ENCODE measurements at regions not wholly inside any gene's neighbourhood (a gene's known extent, or its start where the extent isn't known, plus 50 kb on each side); places are given as distances from the start of the nearest gene placed in this dataset.
A peak's percentile ranks its signal among the peaks of the same experiment; 100 is the strongest.

GRCh38 chr5:160479220-160479619, 57.6 kb downstream of the PTTG1 start:
- Histone ChIP-seq H3K9me3 (ENCODE audit: low read depth, low read length) (no peaks in the 10 kb centered on the region), H3K4me2 (ENCODE audit: insufficient read depth, low read length) (no peak overlapping the region), H3K4me3 (ENCODE audit: insufficient read depth, low read length) (no peak overlapping the region), H3K27me3 (ENCODE audit: insufficient read depth, low read length) (no peaks in the 10 kb centered on the region), H3K4me1 (ENCODE audit: insufficient read depth, low read length) (peaks cover 15% of the 10 kb centered on the region), H3K27ac (ENCODE audit: low read depth, low read length) (peak overlapping the region; percentile 50), H4K20me1 (ENCODE audit: insufficient read depth, low read length) (no peaks in the 10 kb centered on the region), H2AFZ (ENCODE audit: low read length) (peak overlapping the region; percentile 30), H3K79me2 (ENCODE audit: insufficient read depth, low read length) (no peaks in the 10 kb centered on the region), H3K36me3 (ENCODE audit: insufficient read depth, low read length) (no peaks in the 10 kb centered on the region)
- no peak for TF ChIP-seq CTCF (IDR thresholded peaks at IDR 0.05; ENCODE audit: extremely low read depth, low read depth, low read length)
- DNase-seq (ENCODE audit: insufficient read length, low spot score, missing footprints), result no peak

- Histone ChIP-seq H3K79me2 (ENCODE audit: insufficient read depth, low read length) (no peaks in the 10 kb centered on the region), H3K4me1 (ENCODE audit: insufficient read depth, low read length) (peaks cover 15% of the 10 kb centered on the region), H3K27ac (ENCODE audit: low read depth, low read length) (peak overlapping the region; percentile 50), H3K36me3 (ENCODE audit: insufficient read depth, low read length) (no peaks in the 10 kb centered on the region), H4K20me1 (ENCODE audit: insufficient read depth, low read length) (no peaks in the 10 kb centered on the region), H3K27me3 (ENCODE audit: insufficient read depth, low read length) (no peaks in the 10 kb centered on the region), H3K4me3 (ENCODE audit: insufficient read depth, low read length) (peak overlapping the region; percentile 15), H3K9me3 (ENCODE audit: low read depth, low read length) (no peaks in the 10 kb centered on the region), H2AFZ (ENCODE audit: low read length) (peak overlapping the region; percentile 57), H3K4me2 (ENCODE audit: insufficient read depth, low read length) (peak overlapping the region; percentile 61)
- TF ChIP-seq CTCF (IDR thresholded peaks at IDR 0.05; ENCODE audit: extremely low read depth, low read depth, low read length), result no peak
- peak; percentile 53 for DNase-seq (ENCODE audit: insufficient read length, low spot score, missing footprints)
Measured at GRCh38 chr5:160479926-160480325, 58.3 kb downstream of the PTTG1 start.

- Histone ChIP-seq H3K4me3 (ENCODE audit: insufficient read depth, low read length) (no peak overlapping the region), H2AFZ (ENCODE audit: low read length) (peak overlapping the region; percentile 57), H4K20me1 (ENCODE audit: insufficient read depth, low read length) (no peaks in the 10 kb centered on the region), H3K9me3 (ENCODE audit: low read depth, low read length) (no peaks in the 10 kb centered on the region), H3K4me2 (ENCODE audit: insufficient read depth, low read length) (peak overlapping the region; percentile 61), H3K4me1 (ENCODE audit: insufficient read depth, low read length) (peaks cover 15% of the 10 kb centered on the region), H3K27ac (ENCODE audit: low read depth, low read length) (no peak overlapping the region), H3K27me3 (ENCODE audit: insufficient read depth, low read length) (no peaks in the 10 kb centered on the region), H3K36me3 (ENCODE audit: insufficient read depth, low read length) (no peaks in the 10 kb centered on the region), H3K79me2 (ENCODE audit: insufficient read depth, low read length) (no peaks in the 10 kb centered on the region)
- DNase-seq (ENCODE audit: insufficient read length, low spot score, missing footprints), result no peak
- TF ChIP-seq CTCF (IDR thresholded peaks at IDR 0.05; ENCODE audit: extremely low read depth, low read depth, low read length), result no peak
Measured at GRCh38 chr5:160480652-160481051, 59.0 kb downstream of the PTTG1 start.

- Histone ChIP-seq H3K79me2 (ENCODE audit: insufficient read depth, low read length) (no peaks in the 10 kb centered on the region), H3K9me3 (ENCODE audit: low read depth, low read length) (no peaks in the 10 kb centered on the region), H3K4me3 (ENCODE audit: insufficient read depth, low read length) (no peak overlapping the region), H3K4me1 (ENCODE audit: insufficient read depth, low read length) (peaks cover 10% of the 10 kb centered on the region), H3K36me3 (ENCODE audit: insufficient read depth, low read length) (no peaks in the 10 kb centered on the region), H2AFZ (ENCODE audit: low read length) (no peak overlapping the region), H3K27me3 (ENCODE audit: insufficient read depth, low read length) (no peaks in the 10 kb centered on the region), H3K27ac (ENCODE audit: low read depth, low read length) (no peak overlapping the region), H4K20me1 (ENCODE audit: insufficient read depth, low read length) (no peaks in the 10 kb centered on the region), H3K4me2 (ENCODE audit: insufficient read depth, low read length) (no peak overlapping the region)
- TF ChIP-seq CTCF (IDR thresholded peaks at IDR 0.05; ENCODE audit: extremely low read depth, low read depth, low read length), result no peak
- DNase-seq (ENCODE audit: insufficient read length, low spot score, missing footprints), result no peak
Measured at GRCh38 chr5:160484678-160485077, 63.0 kb downstream of the PTTG1 start.

Measured in osteoblast (primary cell).